ENCODE measurements at regions not wholly inside any gene's neighbourhood (a gene's known extent, or its start where the extent isn't known, plus 50 kb on each side); places are given as distances from the start of the nearest gene placed in this dataset.

GRCh38 chr13:88565566-88565965 lies 894.4 kb downstream of the SLITRK5 start:
- Histone ChIP-seq H3K9me3 (ENCODE audit: control insufficient read depth, low read length) (no peaks in the 10 kb centered on the region), H3K36me3 (ENCODE audit: control insufficient read depth, insufficient read depth, low read length) (no peaks in the 10 kb centered on the region), H3K4me1 (no peaks in the 10 kb centered on the region), H3K4me3 (ENCODE audit: low read depth, low read length) (no peak overlapping the region), H3K27ac (no peak overlapping the region), H3K79me2 (no peaks in the 10 kb centered on the region), H3K4me2 (ENCODE audit: low read length) (no peak overlapping the region), H3K9ac (no peak overlapping the region), H2AFZ (no peak overlapping the region), H3K27me3 (ENCODE audit: control insufficient read depth, insufficient read depth, low read length) (no peaks in the 10 kb centered on the region)
- no peak for TF ChIP-seq CTCF (IDR thresholded peaks at IDR 0.05)

GRCh38 chr13:88585861-88586260 lies 914.7 kb downstream of the SLITRK5 start:
- Histone ChIP-seq H3K27ac (no peak overlapping the region), H3K4me2 (ENCODE audit: low read length) (no peak overlapping the region), H3K9me3 (ENCODE audit: control insufficient read depth, low read length) (no peaks in the 10 kb centered on the region), H3K36me3 (ENCODE audit: control insufficient read depth, insufficient read depth, low read length) (no peaks in the 10 kb centered on the region), H3K27me3 (ENCODE audit: control insufficient read depth, insufficient read depth, low read length) (no peaks in the 10 kb centered on the region), H3K9ac (no peak overlapping the region), H3K79me2 (no peaks in the 10 kb centered on the region), H3K4me1 (no peaks in the 10 kb centered on the region), H2AFZ (no peak overlapping the region), H3K4me3 (ENCODE audit: low read depth, low read length) (no peak overlapping the region)
- no peak for TF ChIP-seq CTCF (IDR thresholded peaks at IDR 0.05)

- no peaks in the 10 kb centered on the region for H3K9me3 ChIP-seq (ENCODE audit: control insufficient read depth, low read length)
- no peak for TF ChIP-seq CTCF (IDR thresholded peaks at IDR 0.05)
- no peak overlapping the region for H3K27ac ChIP-seq
- H3K4me1 ChIP-seq, result no peaks in the 10 kb centered on the region
- no peak overlapping the region for H2AFZ ChIP-seq
- no peaks in the 10 kb centered on the region for H3K36me3 ChIP-seq (ENCODE audit: control insufficient read depth, insufficient read depth, low read length)
- H3K27me3 ChIP-seq (ENCODE audit: control insufficient read depth, insufficient read depth, low read length), result no peaks in the 10 kb centered on the region
- no peak overlapping the region for H3K9ac ChIP-seq
- H3K4me3 ChIP-seq (ENCODE audit: low read depth, low read length), result no peak overlapping the region
- no peaks in the 10 kb centered on the region for H3K79me2 ChIP-seq
- no peak overlapping the region for H3K4me2 ChIP-seq (ENCODE audit: low read length)
These were observed 915.1 kb downstream of the SLITRK5 start for GRCh38 chr13:88586263-88586662.

- no peak overlapping the region for H3K27ac ChIP-seq
- no peaks in the 10 kb centered on the region for H3K79me2 ChIP-seq
- no peak overlapping the region for H3K4me3 ChIP-seq (ENCODE audit: low read depth, low read length)
- no peak overlapping the region for H3K4me2 ChIP-seq (ENCODE audit: low read length)
- TF ChIP-seq CTCF (IDR thresholded peaks at IDR 0.05), result no peak
- H3K27me3 ChIP-seq (ENCODE audit: control insufficient read depth, insufficient read depth, low read length), result no peaks in the 10 kb centered on the region
- no peaks in the 10 kb centered on the region for H3K4me1 ChIP-seq
- H3K9ac ChIP-seq, result no peak overlapping the region
- no peaks in the 10 kb centered on the region for H3K9me3 ChIP-seq (ENCODE audit: control insufficient read depth, low read length)
- no peaks in the 10 kb centered on the region for H3K36me3 ChIP-seq (ENCODE audit: control insufficient read depth, insufficient read depth, low read length)
- no peak overlapping the region for H2AFZ ChIP-seq
These were observed 919.4 kb downstream of the SLITRK5 start for GRCh38 chr13:88590574-88590973.

GRCh38 chr13:88592105-88592504 lies 920.9 kb downstream of the SLITRK5 start:
- no peak overlapping the region for H3K4me3 ChIP-seq (ENCODE audit: low read depth, low read length)
- H3K9ac ChIP-seq, result no peak overlapping the region
- no peaks in the 10 kb centered on the region for H3K27me3 ChIP-seq (ENCODE audit: control insufficient read depth, insufficient read depth, low read length)
- no peak for TF ChIP-seq CTCF (IDR thresholded peaks at IDR 0.05)
- H3K9me3 ChIP-seq (ENCODE audit: control insufficient read depth, low read length), result no peaks in the 10 kb centered on the region
- no peak overlapping the region for H2AFZ ChIP-seq
- H3K79me2 ChIP-seq, result no peaks in the 10 kb centered on the region
- H3K27ac ChIP-seq, result no peak overlapping the region
- no peaks in the 10 kb centered on the region for H3K36me3 ChIP-seq (ENCODE audit: control insufficient read depth, insufficient read depth, low read length)
- H3K4me2 ChIP-seq (ENCODE audit: low read length), result no peak overlapping the region
- H3K4me1 ChIP-seq, result no peaks in the 10 kb centered on the region

Measured in parathyroid adenoma (tissue), 2 donors.